ENCODE measurements at regions not wholly inside any gene's neighbourhood (a gene's known extent, or its start where the extent isn't known, plus 50 kb on each side); places are given as distances from the start of the nearest gene placed in this dataset.

DNA sequence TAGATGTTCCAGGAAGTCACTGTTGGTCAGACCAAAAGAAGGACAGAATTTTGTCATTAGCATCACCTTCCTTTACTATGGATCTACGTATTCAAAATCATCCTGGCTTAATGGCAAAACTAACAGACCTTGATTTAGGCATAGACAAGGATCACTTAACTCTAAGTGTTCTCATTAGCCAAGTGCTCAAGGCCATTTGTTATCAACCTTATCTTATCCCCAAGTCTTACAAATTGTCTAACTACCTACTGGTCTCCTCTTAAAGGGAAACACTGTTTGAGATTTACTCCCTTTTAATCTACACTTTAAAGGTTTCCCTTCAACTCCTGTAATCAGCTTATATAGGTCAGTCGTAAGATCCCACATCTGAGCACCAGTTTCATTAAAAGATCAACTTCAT, 1197.5 kb upstream of the C9orf72 start:
- DNase-seq = no peak

DNA sequence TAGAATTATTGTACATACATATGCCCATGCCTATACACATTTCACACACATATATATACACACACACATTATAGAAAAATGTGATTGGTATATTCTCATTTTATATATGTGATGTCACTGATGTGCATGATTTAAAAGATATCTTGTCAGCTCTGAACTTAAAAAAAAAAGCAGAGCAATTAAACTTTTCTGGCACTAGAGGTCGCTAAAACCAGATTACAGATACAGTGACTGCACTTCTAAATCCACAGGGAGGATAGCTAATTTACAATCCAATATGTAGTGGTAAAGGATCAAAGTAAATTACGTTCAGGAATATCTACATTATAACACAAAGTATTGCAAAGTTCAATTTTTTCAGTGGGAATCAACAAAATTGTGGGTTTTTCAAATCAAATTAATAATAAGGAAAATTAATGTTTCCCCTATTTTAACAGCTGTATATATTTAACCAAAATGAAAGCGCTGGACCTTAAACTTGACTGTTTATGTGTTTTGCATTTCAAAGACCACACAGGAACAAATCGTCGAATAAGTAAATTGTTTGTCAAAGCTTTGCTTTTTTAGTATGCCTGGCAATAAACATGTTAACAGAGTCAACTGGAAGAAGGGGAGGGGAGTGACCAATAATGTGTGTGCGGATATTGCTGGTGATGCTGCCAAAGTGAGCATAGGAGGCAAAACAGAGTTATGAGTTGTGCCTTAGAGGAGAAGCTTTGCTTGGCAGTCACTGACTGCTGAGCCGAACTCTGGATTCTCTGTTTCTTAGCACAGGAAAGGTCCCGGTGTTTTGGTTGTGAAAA, 1201.4 kb upstream of the C9orf72 start:
- DNase-seq = peak; percentile 17 to 44 (median 44)

DNA sequence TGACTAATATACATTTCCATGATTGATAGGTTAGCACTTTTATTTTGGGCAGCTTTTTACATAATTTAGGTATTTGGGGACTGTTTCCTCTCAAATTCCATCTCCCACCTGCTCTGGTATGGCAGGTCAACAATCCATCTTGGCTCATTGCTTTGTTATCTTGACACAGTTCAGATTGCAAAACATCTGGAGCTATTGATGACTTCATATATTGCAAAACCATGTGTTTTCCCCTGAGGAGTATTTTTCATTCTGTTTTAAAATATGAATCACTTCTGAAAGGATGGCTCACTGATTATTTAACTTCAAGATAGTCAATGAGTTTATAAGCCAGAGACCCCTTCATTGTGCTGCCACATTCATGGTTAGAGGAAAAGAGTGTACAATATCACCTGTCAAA, 1206.0 kb upstream of the C9orf72 start:
- peak; percentile 8 to 55 (median 38) for DNase-seq

DNA sequence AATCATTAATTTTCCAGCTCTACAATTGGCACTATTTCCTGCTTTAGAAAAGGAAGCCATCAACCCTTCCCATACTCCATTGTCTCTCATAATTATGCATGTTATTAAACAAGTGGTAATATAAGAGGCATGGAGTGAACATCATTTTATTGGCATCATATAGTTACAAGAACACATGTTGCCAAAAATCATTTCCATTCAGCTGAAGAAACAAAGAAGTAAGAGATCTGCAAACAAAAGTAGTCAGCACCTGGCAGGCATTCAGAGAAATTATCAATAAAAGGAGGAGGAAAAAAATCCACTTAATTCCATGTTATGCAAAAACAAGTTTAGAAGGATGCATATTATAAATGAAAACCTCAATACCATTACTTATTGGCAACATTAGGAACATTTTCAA, 1208.2 kb upstream of the C9orf72 start:
- no peak for DNase-seq

DNA sequence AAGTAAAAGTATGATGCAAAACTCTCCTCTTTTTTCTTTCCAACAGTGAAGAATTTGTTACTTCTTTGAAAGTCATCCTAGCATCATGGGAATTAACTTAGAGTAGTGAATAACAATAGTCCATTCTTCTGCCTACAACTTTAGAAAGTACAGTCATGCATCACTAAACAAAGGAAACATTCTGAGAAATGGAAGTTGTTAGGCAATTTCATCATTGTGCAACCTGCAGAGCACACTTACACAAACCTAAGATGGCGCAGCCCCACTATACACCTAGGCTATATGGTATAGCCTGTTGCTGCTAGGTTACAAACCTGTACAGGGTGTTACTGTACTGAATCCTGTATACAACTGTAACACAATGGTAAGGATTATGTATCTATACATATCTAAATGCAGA, 1209.3 kb upstream of the C9orf72 start:
- peak in 1 of 3 donors; percentile 5 for DNase-seq

DNA sequence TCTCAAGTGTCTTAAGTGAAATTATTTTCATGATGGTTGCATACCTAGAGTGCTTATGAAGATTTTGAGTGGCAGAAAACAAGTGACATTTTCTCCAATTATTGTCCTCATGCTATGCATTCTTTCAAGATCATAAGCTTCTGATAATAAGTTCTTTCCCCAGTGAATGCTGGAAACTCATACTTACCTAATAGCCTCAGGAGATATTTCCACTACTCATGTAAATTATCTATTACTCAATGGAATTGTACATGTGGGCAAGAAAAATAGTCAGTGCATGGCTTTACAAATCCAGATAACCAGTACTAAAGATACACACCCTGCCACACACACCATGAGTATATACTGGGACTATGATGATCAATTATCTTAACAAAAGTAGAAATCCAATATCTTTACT, 1219.4 kb upstream of the C9orf72 start:
- DNase-seq = no peak

DNA sequence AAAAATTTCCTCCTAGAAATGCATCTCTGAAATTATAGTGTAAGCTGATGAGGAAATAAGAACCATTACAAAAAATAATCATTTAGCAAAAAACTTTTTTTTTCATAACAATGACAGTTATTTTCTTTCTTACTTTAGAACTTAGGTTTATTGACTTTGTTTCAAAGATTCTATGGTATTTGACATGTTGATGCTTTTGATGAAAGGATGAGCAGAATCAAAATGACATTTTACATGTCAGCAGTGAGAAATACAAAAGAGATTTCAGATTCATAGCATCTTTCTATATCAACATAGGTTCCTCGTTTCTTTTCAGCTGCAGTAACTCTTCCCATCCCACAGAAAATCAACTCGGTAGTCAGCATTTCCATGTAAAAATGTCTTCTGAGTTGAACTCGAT, 1226.6 kb upstream of the C9orf72 start:
- DNase-seq = no peak

- no peak for DNase-seq
Observed at GRCh38 chr9:28801144-28801799, 1228.0 kb upstream of the C9orf72 start.

- DNase-seq = no peak
Observed at GRCh38 chr9:28805197-28805596, 1231.9 kb upstream of the C9orf72 start.

GRCh38 chr9:28808042-28808441, 1234.8 kb upstream of the C9orf72 start:
- peak in 1 of 3 donors; percentile 0 for DNase-seq

DNA sequence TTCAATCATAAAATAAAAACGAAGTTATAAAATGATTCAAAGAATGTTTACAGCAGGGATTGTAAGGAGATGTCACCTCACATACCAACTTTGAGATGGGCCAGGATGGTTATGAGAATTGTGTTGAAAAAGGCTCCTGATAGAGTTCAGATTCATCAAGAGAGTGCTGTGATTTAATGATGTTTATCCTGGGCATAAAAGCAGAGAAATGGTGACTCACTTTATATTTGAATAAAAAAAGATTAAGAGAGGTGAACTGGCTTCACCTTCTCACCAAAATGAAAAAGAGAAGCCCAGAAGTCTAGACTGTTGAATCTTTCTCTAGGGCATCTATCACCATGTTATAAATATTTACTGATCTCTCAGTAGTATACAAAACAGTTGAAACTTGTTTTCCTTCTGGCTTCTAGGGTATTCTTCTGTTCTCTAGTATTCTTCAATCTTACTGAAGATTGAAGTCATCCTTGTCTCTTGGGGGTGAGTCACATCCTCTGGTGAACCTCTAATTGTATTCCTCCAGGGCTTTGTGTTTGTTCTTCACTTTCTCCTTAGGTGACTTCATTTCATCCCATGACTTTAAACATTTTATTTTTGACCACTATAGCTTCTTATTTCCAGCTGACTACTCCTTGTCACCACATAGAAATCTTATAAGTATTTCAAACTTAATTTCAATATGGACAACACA, 1237.3 kb upstream of the C9orf72 start:
- no peak for DNase-seq

- DNase-seq = no peak
Observed at GRCh38 chr9:28820741-28821140, 1247.5 kb upstream of the C9orf72 start.

- DNase-seq = no peak
Observed at GRCh38 chr9:28821240-28821639, 1248.0 kb upstream of the C9orf72 start.

GRCh38 chr9:28824432-28824963, 1251.2 kb upstream of the C9orf72 start:
- DNase-seq = no peak

DNA sequence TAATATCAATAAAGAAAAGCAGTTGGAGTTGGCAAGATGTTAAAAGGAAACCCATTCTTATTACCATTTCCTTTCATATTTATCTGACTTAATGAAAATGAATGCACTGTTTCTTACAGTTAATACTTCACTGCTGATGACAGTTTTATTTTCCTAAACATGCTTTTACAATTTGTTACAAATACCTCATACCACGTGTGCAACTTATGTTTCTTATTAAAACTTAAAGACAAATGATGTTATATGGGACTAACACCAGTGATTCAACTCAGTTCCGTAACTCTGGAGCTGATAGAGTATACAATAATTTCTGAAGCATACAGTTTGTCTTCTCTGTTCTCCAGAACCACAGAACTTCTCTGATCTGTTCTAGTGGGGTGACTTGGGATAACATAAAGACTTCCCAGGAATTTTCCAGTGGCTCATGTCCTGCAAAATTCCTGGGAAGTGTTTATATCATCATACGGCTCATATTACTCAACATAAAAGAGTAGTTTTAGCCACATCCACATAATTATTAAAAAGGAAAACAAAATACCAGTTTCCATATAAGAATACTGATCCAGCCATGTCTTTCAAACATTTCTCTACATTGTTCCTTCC, 1259.0 kb upstream of the C9orf72 start:
- DNase-seq = no peak

DNA sequence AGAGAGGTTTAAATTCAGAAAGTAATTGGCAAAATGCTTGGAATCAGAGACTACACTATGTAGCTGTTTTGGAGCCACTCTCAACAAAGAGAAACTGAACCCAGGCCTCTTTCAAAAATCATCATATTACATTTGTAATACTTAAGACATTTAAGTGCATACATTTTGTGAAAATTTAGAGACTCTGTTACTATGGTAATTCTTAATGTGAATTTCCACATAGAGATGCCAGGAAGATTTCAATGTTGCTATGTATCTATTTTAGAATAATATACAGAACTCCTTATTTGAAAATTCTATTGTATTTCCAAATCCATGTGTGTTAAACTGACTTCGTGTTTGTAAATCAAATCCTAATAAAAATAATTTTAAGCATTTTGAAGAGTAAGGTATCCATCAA, 1260.9 kb upstream of the C9orf72 start:
- DNase-seq = no peak

- no peak for DNase-seq
Observed at GRCh38 chr9:28839778-28840430, 1266.6 kb upstream of the C9orf72 start.

DNA sequence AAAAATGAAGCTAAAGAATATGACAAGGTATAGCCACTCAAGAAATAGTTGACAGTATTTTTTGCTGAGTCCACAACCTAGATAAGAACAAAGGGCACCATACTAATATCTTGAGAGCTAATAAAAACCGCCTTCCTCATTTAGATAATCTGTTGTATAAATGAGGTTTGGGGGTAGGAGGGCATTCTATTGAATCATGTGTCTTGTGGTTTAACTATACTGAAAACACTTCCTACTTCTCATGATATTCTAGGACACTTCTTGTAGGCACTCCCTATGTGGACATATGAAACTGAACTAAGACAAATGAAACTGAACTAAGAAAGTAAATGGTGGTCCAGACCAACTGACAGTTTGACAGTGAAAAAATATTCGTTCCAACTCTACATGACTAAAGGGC, 1268.5 kb upstream of the C9orf72 start:
- no peak for DNase-seq

GRCh38 chr9:28847331-28847730, 1274.0 kb upstream of the C9orf72 start:
- no peak for DNase-seq

GRCh38 chr9:28848671-28849070, 1275.4 kb upstream of the C9orf72 start:
- no peak for DNase-seq

DNA sequence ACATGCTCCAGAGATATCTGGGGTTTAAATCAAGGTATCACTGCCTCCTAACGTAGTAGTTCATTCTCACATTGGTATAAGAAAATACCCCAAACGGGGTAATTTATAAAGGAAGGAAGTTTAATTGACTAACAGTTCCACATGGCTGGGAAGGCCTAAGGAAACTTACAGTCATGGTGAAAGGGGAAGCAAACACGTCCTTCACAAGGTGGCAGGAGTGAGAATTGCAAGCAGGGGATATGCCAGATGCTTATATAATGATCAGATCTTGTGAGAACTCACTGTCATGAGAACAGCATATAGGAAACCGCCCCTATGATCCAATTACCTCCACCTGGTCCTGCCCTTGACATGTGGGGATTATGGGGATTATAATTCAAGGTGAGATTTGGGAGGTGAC, 1280.2 kb upstream of the C9orf72 start:
- no peak for DNase-seq

- no peak for DNase-seq
Observed at GRCh38 chr9:28866951-28867350, 1293.7 kb upstream of the C9orf72 start.

All from suppressor macrophage treated with lipopolysaccharide for 1 hour (primary cell).